ENCODE measurements at regions not wholly inside any gene's neighbourhood (a gene's known extent, or its start where the extent isn't known, plus 50 kb on each side); places are given as distances from the start of the nearest gene placed in this dataset.

- no peak for DNase-seq (ENCODE audit: low spot score)
- BruUV-seq (replicated peaks), result no TSS peak
- H3K36me3 ChIP-seq (ENCODE audit: insufficient read depth, low read length, poor library complexity, severe bottlenecking), result no peaks in the 10 kb centered on the region
- H3K4me3 ChIP-seq (ENCODE audit: low read depth, low read length, poor library complexity, severe bottlenecking), result no peak overlapping the region
- intact Hi-C loops (cut with micrococcal nuclease; ENCODE audit: unreplicated experiment), result no loop called here
- TF ChIP-seq EZH2 (IDR thresholded peaks at IDR 0.05; ENCODE audit: borderline replicate concordance, low read depth, low read length, poor library complexity, severe bottlenecking) (no peak), CTCF (conservative IDR thresholded peaks at IDR 0.05; ENCODE audit: low read depth, low read length) (no peak)
- H3K27me3 ChIP-seq (replicated peaks; ENCODE audit: insufficient read depth, low read depth, low read length, poor library complexity), result no peaks in the 10 kb centered on the region
- H3K9me3 ChIP-seq (ENCODE audit: low read depth, low read length, poor library complexity, severe bottlenecking), result no peaks in the 10 kb centered on the region
- ChIA-PET CTCF (no interaction called here), POLR2A (ENCODE audit: low non-redundant PET) (no interaction called here)
- H3K27ac ChIP-seq (ENCODE audit: low read depth, low read length, poor library complexity, severe bottlenecking), result no peak overlapping the region
- H3K4me1 ChIP-seq (ENCODE audit: insufficient read depth, low read length, poor library complexity, severe bottlenecking), result no peaks in the 10 kb centered on the region
These were observed 167.8 kb downstream of the AASDH start for GRCh38 chr4:56219447-56219846.

GRCh38 chr4:56218230-56218895, 168.9 kb downstream of the AASDH start:
- no peak for DNase-seq (ENCODE audit: low spot score)
- Histone ChIP-seq H3K27ac (ENCODE audit: low read depth, low read length, poor library complexity, severe bottlenecking) (no peak overlapping the region), H3K9me3 (ENCODE audit: low read depth, low read length, poor library complexity, severe bottlenecking) (no peaks in the 10 kb centered on the region), H3K36me3 (ENCODE audit: insufficient read depth, low read length, poor library complexity, severe bottlenecking) (no peaks in the 10 kb centered on the region), H3K27me3 (replicated peaks; ENCODE audit: insufficient read depth, low read depth, low read length, poor library complexity) (no peaks in the 10 kb centered on the region), H3K4me3 (ENCODE audit: low read depth, low read length, poor library complexity, severe bottlenecking) (no peak overlapping the region), H3K4me1 (ENCODE audit: insufficient read depth, low read length, poor library complexity, severe bottlenecking) (no peaks in the 10 kb centered on the region)
- POLR2A ChIA-PET (ENCODE audit: low non-redundant PET), result no interaction called here
- TF ChIP-seq CTCF (conservative IDR thresholded peaks at IDR 0.05; ENCODE audit: low read depth, low read length), result no peak
- no peak for TF ChIP-seq EZH2 (IDR thresholded peaks at IDR 0.05; ENCODE audit: borderline replicate concordance, low read depth, low read length, poor library complexity, severe bottlenecking)
- CTCF ChIA-PET, result no interaction called here
- intact Hi-C loops (cut with micrococcal nuclease; ENCODE audit: unreplicated experiment), result no loop called here
- BruUV-seq (replicated peaks), result no TSS peak

GRCh38 chr4:56217343-56217890, 169.9 kb downstream of the AASDH start:
- H3K36me3 ChIP-seq (ENCODE audit: insufficient read depth, low read length, poor library complexity, severe bottlenecking), result no peaks in the 10 kb centered on the region
- H3K4me1 ChIP-seq (ENCODE audit: insufficient read depth, low read length, poor library complexity, severe bottlenecking), result no peaks in the 10 kb centered on the region
- no peaks in the 10 kb centered on the region for H3K9me3 ChIP-seq (ENCODE audit: low read depth, low read length, poor library complexity, severe bottlenecking)
- no peaks in the 10 kb centered on the region for H3K27me3 ChIP-seq (replicated peaks; ENCODE audit: insufficient read depth, low read depth, low read length, poor library complexity)
- H3K4me3 ChIP-seq (ENCODE audit: low read depth, low read length, poor library complexity, severe bottlenecking), result no peak overlapping the region
- POLR2A ChIA-PET (ENCODE audit: low non-redundant PET), result no interaction called here
- no TSS peak for BruUV-seq (replicated peaks)
- no peak overlapping the region for H3K27ac ChIP-seq (ENCODE audit: low read depth, low read length, poor library complexity, severe bottlenecking)
- no peak for TF ChIP-seq CTCF (conservative IDR thresholded peaks at IDR 0.05; ENCODE audit: low read depth, low read length)
- no peak for TF ChIP-seq EZH2 (IDR thresholded peaks at IDR 0.05; ENCODE audit: borderline replicate concordance, low read depth, low read length, poor library complexity, severe bottlenecking)
- DNase-seq (ENCODE audit: low spot score), result no peak
- CTCF ChIA-PET, result no interaction called here
- intact Hi-C loops (cut with micrococcal nuclease; ENCODE audit: unreplicated experiment), result no loop called here
